ENCODE measurements at regions not wholly inside any gene's neighbourhood (a gene's known extent, or its start where the extent isn't known, plus 50 kb on each side); places are given as distances from the start of the nearest gene placed in this dataset.

- TF ChIP-seq CTCF (IDR thresholded peaks at IDR 0.05) (no peak), EZH2 (IDR thresholded peaks at IDR 0.05; ENCODE audit: borderline replicate concordance, insufficient read depth, low read depth, low read length, poor library complexity, severe bottlenecking) (no peak)
These were observed 262.3 kb downstream of the UTRN start for GRCh38 chr6:144547409-144547808.
